ENCODE measurements at regions not wholly inside any gene's neighbourhood (a gene's known extent, or its start where the extent isn't known, plus 50 kb on each side); places are given as distances from the start of the nearest gene placed in this dataset.

DNA sequence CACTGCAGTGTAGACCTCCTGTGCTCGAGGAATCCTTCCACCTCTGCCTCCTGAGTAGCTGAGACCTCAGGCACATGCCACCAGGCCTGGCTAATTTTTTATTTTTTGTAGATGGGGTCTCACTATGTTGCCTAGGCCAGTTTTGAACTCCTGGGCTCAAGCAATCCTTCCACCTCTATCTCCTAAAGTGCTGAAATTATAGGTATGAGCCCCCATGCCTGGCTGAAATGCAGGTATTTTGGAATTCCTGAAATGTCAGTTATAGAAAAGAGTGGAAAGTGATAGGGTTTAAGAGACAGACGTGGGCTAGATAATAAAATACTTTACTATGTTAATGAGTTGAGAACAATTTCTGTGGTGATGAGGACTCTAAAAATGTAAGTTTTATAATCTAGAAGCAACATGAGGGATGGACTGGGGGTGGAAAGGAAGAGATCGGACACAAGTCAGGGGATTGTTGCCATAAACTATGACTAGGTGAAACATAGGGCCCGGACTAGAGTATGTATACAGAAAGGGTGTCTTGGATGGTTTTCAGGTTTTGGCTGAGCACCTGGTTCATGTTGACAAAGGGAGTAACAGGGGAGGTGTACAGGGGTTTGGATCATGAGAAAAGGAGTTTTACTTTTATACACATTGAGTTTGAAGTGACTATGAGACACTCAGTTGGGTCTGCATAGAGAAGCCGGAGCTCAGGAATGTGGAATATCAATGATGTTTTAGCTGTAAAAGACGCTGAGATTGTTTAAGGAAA, 165.6 kb upstream of the STARD13 start:
- no peak for TF ChIP-seq CTCF (conservative IDR thresholded peaks at IDR 0.05; ENCODE audit: low read depth, low read length)
- TF ChIP-seq RCOR1 (IDR thresholded peaks at IDR 0.05; ENCODE audit: insufficient replicate concordance, low read length), result no peak
- no peak for TF ChIP-seq SMC3 (IDR thresholded peaks at IDR 0.05; ENCODE audit: low read depth, low read length)
- no peak for TF ChIP-seq USF2 (IDR thresholded peaks at IDR 0.05; ENCODE audit: low read depth, low read length)
- TF ChIP-seq BHLHE40 (IDR thresholded peaks at IDR 0.05; ENCODE audit: low read depth, low read length), result no peak
- no peak for TF ChIP-seq CEBPB (IDR thresholded peaks at IDR 0.05; ENCODE audit: low read depth, low read length)
- TF ChIP-seq, protein P1, sequence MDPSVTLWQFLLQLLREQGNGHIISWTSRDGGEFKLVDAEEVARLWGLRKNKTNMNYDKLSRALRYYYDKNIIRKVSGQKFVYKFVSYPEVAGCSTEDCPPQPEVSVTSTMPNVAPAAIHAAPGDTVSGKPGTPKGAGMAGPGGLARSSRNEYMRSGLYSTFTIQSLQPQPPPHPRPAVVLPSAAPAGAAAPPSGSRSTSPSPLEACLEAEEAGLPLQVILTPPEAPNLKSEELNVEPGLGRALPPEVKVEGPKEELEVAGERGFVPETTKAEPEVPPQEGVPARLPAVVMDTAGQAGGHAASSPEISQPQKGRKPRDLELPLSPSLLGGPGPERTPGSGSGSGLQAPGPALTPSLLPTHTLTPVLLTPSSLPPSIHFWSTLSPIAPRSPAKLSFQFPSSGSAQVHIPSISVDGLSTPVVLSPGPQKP (IDR thresholded peaks at IDR 0.05; ENCODE audit: borderline replicate concordance, low read depth, low read length), result no peak

All from IMR-90 (cell line).